OCI-LY1 (cell line): ENCODE measurements at regions not wholly inside any gene's neighbourhood (a gene's known extent, or its start where the extent isn't known, plus 50 kb on each side); places are given as distances from the start of the nearest gene placed in this dataset.
"Not testable (repeated sequence)": the region's sequence is repeated elsewhere in the genome, so short reads cannot be mapped to it uniquely, and the experiment has no call there.

Source experiments
- CTCF ChIP-seq: fragments of 200-600 bp; sonication (generic), shearing (Covaris generic); IDR thresholded peaks from 2 replicates; pipeline ENCODE4 v1.5.1; 2017; ENCODE audit warnings: mild to moderate bottlenecking, antibody characterized with exemption, low read length, moderate library complexity, mixed read lengths
- EZH2 ChIP-seq: fragments of 200-600 bp; sonication (generic), shearing (Covaris generic); IDR thresholded peaks from 2 replicates; pipeline ENCODE4 v1.8.0; 2017; ENCODE audit warnings: borderline replicate concordance, mixed run types, mild to moderate bottlenecking, antibody characterized with exemption, low read length, moderate library complexity, mixed read lengths

GRCh38 chr11:38595359-38596016 is 1997.5 kb upstream of the RAG2 start:
- not testable (repeated sequence) for TF ChIP-seq CTCF, EZH2
